Bronchial epithelial cell (primary cell): ENCODE measurements at regions not wholly inside any gene's neighbourhood (a gene's known extent, or its start where the extent isn't known, plus 50 kb on each side); places are given as distances from the start of the nearest gene placed in this dataset.
A peak's percentile ranks its signal among the peaks of the same experiment; 100 is the strongest.

Experiments used
- DNase-seq: peaks from one replicate; pipeline ENCODE4 v3.0.0-alpha.2; 2010; ENCODE audit warnings: low read depth
- FAIRE-seq: peaks from 2 replicates; lab custom pipeline; 2011; peaks lifted over from hg19 to GRCh38; lab: Jason Lieb, UNC
- H3K27me3 ChIP-seq: 2 replicates; pipeline ENCODE4 v1.5.1; 2011; ENCODE audit warnings: low read length; ENCODE audit not compliant: control insufficient read depth, insufficient read depth
- H3K36me3 ChIP-seq: 2 replicates; pipeline ENCODE4 v1.5.1; 2011; ENCODE audit warnings: low read length; ENCODE audit not compliant: control insufficient read depth, insufficient read depth
- H3K4me3 ChIP-seq: 2 replicates; pipeline ENCODE4 v1.5.1; 2011; ENCODE audit warnings: mild to moderate bottlenecking, low read depth, low read length, control low read depth
- CTCF ChIP-seq: IDR thresholded peaks from 2 replicates; pipeline ENCODE4 v1.5.1; 2011; ENCODE audit warnings: mild to moderate bottlenecking, moderate library complexity, low read length, control low read depth, inconsistent platforms; ENCODE audit not compliant: insufficient read depth, severe bottlenecking

- Histone ChIP-seq H3K4me3 (no peak overlapping the region), H3K27me3 (peaks cover 5% of the 10 kb centered on the region), H3K36me3 (no peaks in the 10 kb centered on the region)
- FAIRE-seq, result no peak
- DNase-seq, result peak; percentile 7
- TF ChIP-seq CTCF, result no peak
Measured at GRCh38 chr1:29969576-29969975, 733.3 kb downstream of the PTPRU start.

- no peaks in the 10 kb centered on the region for H3K36me3 ChIP-seq
- peaks cover 5% of the 10 kb centered on the region for H3K27me3 ChIP-seq
- DNase-seq, result no peak
- TF ChIP-seq CTCF, result no peak
- FAIRE-seq, result no peak
- H3K4me3 ChIP-seq, result no peak overlapping the region
Measured at GRCh38 chr1:29967261-29967660, 730.9 kb downstream of the PTPRU start.

GRCh38 chr1:29966526-29967045 is 730.3 kb downstream of the PTPRU start:
- DNase-seq (no peak), FAIRE-seq (no peak)
- TF ChIP-seq CTCF, result no peak
- Histone ChIP-seq H3K4me3 (no peak overlapping the region), H3K27me3 (peaks cover 5% of the 10 kb centered on the region), H3K36me3 (no peaks in the 10 kb centered on the region)

DNA sequence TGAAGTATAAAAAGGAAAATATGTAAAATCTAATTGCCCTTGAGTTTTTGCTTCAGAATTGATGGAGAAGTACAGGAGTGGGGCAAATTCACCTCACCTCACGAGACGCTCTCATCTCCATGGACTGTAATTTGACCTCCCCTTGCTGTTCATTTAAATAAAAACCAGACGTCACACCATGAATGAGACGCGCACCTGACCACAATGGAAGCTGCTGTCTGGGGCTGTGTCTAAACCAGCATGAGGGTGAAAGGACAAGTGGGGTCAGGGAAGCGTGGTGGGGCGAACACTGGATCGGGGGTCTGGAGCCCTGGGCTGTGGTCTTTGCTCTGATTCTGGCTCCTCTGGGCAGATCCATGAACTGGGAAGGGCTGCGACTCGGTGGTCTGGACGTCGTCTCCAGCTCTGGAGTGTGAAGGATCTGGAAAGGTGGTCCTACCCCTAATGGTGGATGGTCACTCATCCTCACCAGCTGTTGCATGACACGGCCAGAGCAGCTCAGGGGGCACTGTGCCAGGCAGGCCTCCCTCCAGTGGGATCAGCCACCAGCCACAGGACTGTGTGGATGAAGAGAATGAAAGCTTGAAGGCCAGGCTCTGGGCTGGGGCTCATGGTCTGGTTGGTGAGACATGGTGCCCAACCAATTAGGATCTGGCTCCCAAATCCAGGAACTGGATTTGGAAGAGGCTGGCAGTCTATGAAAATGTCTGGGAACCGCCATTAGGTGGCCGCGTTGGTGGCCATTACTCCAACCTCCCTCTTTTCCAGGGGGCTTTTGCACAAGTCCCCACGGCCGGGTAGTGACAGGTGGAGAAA is 728.6 kb downstream of the PTPRU start:
- Histone ChIP-seq H3K4me3 (no peak overlapping the region), H3K36me3 (no peaks in the 10 kb centered on the region), H3K27me3 (peaks cover 5% of the 10 kb centered on the region)
- no peak for TF ChIP-seq CTCF
- FAIRE-seq, result no peak
- DNase-seq, result no peak

DNA sequence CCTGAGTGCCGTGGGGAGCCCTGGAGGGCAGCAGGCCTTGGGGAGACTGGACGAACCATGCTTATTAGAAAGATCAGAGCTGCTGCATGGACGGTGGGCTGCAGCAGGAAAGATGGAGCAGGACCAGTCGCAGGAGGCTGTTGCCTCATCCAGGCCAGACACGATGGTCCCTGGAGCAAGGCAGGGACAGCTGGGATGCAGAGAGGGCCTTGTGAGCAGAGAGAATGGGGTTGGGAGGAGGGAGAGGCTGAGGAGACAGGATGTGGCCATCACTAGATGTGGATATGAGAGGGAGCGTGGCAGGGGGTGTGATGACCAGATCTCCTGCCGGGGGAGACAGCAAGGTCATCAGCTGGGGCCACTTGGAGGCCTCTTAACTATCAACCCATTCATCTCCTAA is 727.6 kb downstream of the PTPRU start:
- H3K4me3 ChIP-seq, result no peak overlapping the region
- FAIRE-seq, result no peak
- no peak for DNase-seq
- no peaks in the 10 kb centered on the region for H3K36me3 ChIP-seq
- peaks cover 5% of the 10 kb centered on the region for H3K27me3 ChIP-seq
- no peak for TF ChIP-seq CTCF

GRCh38 chr1:29962831-29963247 is 726.5 kb downstream of the PTPRU start:
- Histone ChIP-seq H3K4me3 (no peak overlapping the region), H3K27me3 (peaks cover 5% of the 10 kb centered on the region), H3K36me3 (no peaks in the 10 kb centered on the region)
- DNase-seq, result no peak
- peak; percentile 50 for FAIRE-seq
- no peak for TF ChIP-seq CTCF
